Breast epithelium (tissue), 3 donors: ENCODE measurements at regions not wholly inside any gene's neighbourhood (a gene's known extent, or its start where the extent isn't known, plus 50 kb on each side); places are given as distances from the start of the nearest gene placed in this dataset.

Experiments used
- CTCF ChIP-seq, 3 donors: fragments of 450-650 bp; IDR thresholded peaks; one replicate each; pipeline ENCODE4 v1.5.1; 2016 to 2017; ENCODE audit warnings: antibody characterized with exemption in 3 of 3, mild to moderate bottlenecking in 3 of 3, moderate library complexity in 3 of 3
- POLR2A ChIP-seq: fragments of 450-650 bp; IDR thresholded peaks from one replicate; pipeline ENCODE4 v1.6.1; 2016; ENCODE audit warnings: antibody characterized with exemption, mild to moderate bottlenecking, moderate library complexity

- TF ChIP-seq CTCF (IDR thresholded peaks at IDR 0.05): no peak
- TF ChIP-seq POLR2A: no peak
These were observed 592.4 kb downstream of the AACS start for GRCh38 chr12:125657681-125658080.
